Ascending aorta (tissue), 2 donors: ENCODE measurements at regions not wholly inside any gene's neighbourhood (a gene's known extent, or its start where the extent isn't known, plus 50 kb on each side); places are given as distances from the start of the nearest gene placed in this dataset.
A peak's percentile ranks its signal among the peaks of the same experiment; 100 is the strongest.

ENCODE experiments used
- DNase-seq, 2 donors: peaks; one replicate each; pipeline ENCODE4 v3.0.0-alpha.2; 2019; ENCODE audit warnings: low spot score in 2 of 2
- H3K27ac ChIP-seq, 2 donors: fragments of 200-600 bp; sonication (generic); one replicate each; pipeline ENCODE4 v1.5.1; 2016 to 2017; ENCODE audit warnings: mild to moderate bottlenecking in 1 of 2
- H3K27me3 ChIP-seq: fragments of 200-600 bp; sonication (generic); one replicate; pipeline ENCODE4 v1.5.1; 2017
- H3K36me3 ChIP-seq, 2 donors: fragments of 200-600 bp; sonication (generic); one replicate each; pipeline ENCODE4 v1.5.1; 2016
- H3K4me1 ChIP-seq, 2 donors: fragments of 200-600 bp; sonication (generic); one replicate each; pipeline ENCODE4 v1.5.1; 2016 to 2017; ENCODE audit warnings: mild to moderate bottlenecking in 1 of 2
- H3K4me3 ChIP-seq, 2 donors: fragments of 200-600 bp; sonication (generic); one replicate each; pipeline ENCODE4 v1.5.1; 2016 to 2017; ENCODE audit warnings: mild to moderate bottlenecking in 1 of 2
- H3K9me3 ChIP-seq, 2 donors: fragments of 200-600 bp; sonication (generic); one replicate each; pipeline ENCODE4 v1.5.1; 2016
- CTCF ChIP-seq, 3 experiments: fragments of 200-600 bp in 2 of 3; fragments of 450-650 bp in 1 of 3; sonication (generic) in 2 of 3; IDR thresholded peaks; one replicate each; pipeline ENCODE4 v1.5.1; 2016 to 2019; ENCODE audit warnings: antibody characterized with exemption in 3 of 3, mild to moderate bottlenecking in 1 of 3, moderate library complexity in 1 of 3
- intact Hi-C: fragments of 100-400 bp; cut with DNase I; formaldehyde crosslinking; loops from one replicate; pipeline ENCODE4 v1.15.1; 2023

- Histone ChIP-seq H3K4me3 (no peak overlapping the region), H3K4me1 (no peaks in the 10 kb centered on the region), H3K27me3 (no peaks in the 10 kb centered on the region), H3K27ac (no peak overlapping the region), H3K36me3 (no peaks in the 10 kb centered on the region), H3K9me3 (no peaks in the 10 kb centered on the region)
- TF ChIP-seq CTCF (IDR thresholded peaks at IDR 0.05), result peak in 2 of 3 experiments; percentile 32 to 61
- no peak for DNase-seq
- intact Hi-C loops, result loop anchor here (2.0 kb wide), 1 partner anchor 1225 kb away; no protein-coding TSS in a partner anchor
Measured at GRCh38 chr13:33931397-33932311, 113.7 kb downstream of the RFC3 start.

GRCh38 chr13:33932769-33933406 lies 114.9 kb downstream of the RFC3 start:
- no peaks in the 10 kb centered on the region for H3K9me3 ChIP-seq
- DNase-seq, result no peak
- TF ChIP-seq CTCF (IDR thresholded peaks at IDR 0.05), result no peak
- no peaks in the 10 kb centered on the region for H3K36me3 ChIP-seq
- H3K4me3 ChIP-seq, result no peak overlapping the region
- no peak overlapping the region for H3K27ac ChIP-seq
- intact Hi-C loops, result no loop called here
- no peaks in the 10 kb centered on the region for H3K4me1 ChIP-seq
- H3K27me3 ChIP-seq, result no peaks in the 10 kb centered on the region

GRCh38 chr13:33933810-33934209 lies 115.9 kb downstream of the RFC3 start:
- TF ChIP-seq CTCF (IDR thresholded peaks at IDR 0.05), result no peak
- Histone ChIP-seq H3K27ac (no peak overlapping the region), H3K36me3 (no peaks in the 10 kb centered on the region), H3K4me1 (no peaks in the 10 kb centered on the region), H3K9me3 (no peaks in the 10 kb centered on the region), H3K27me3 (no peaks in the 10 kb centered on the region), H3K4me3 (no peak overlapping the region)
- no peak for DNase-seq
- intact Hi-C loops, result no loop called here

- no peaks in the 10 kb centered on the region for H3K27me3 ChIP-seq
Measured at GRCh38 chr13:33934343-33934742, 116.4 kb downstream of the RFC3 start.

GRCh38 chr13:33934951-33935371 lies 117.0 kb downstream of the RFC3 start:
- no peaks in the 10 kb centered on the region for H3K4me1 ChIP-seq
- H3K36me3 ChIP-seq, result no peaks in the 10 kb centered on the region
- H3K4me3 ChIP-seq, result no peak overlapping the region
- H3K9me3 ChIP-seq, result no peaks in the 10 kb centered on the region
- no peak for TF ChIP-seq CTCF (IDR thresholded peaks at IDR 0.05)
- H3K27ac ChIP-seq, result no peak overlapping the region
- intact Hi-C loops, result no loop called here
- H3K27me3 ChIP-seq, result no peaks in the 10 kb centered on the region
- no peak for DNase-seq

More at GRCh38 chr13:33934343-33934742, 116.4 kb downstream of the RFC3 start:
- Histone ChIP-seq H3K27ac (no peak overlapping the region), H3K36me3 (no peaks in the 10 kb centered on the region), H3K9me3 (no peaks in the 10 kb centered on the region), H3K4me1 (no peaks in the 10 kb centered on the region), H3K4me3 (no peak overlapping the region)
- TF ChIP-seq CTCF (IDR thresholded peaks at IDR 0.05), result no peak
- DNase-seq, result no peak
- intact Hi-C loops, result no loop called here
